Keratinocyte (primary cell): ENCODE measurements at regions not wholly inside any gene's neighbourhood (a gene's known extent, or its start where the extent isn't known, plus 50 kb on each side); places are given as distances from the start of the nearest gene placed in this dataset.

ENCODE experiments used
- EZH2 ChIP-seq: IDR thresholded peaks from one replicate; pipeline ENCODE4 v1.6.1; 2012; ENCODE audit warnings: inconsistent platforms, mild to moderate bottlenecking, low read length, moderate library complexity
- TF ChIP-seq, protein P1 (sequence below), 3 experiments: IDR thresholded peaks in 1 of 3; conservative IDR thresholded peaks in 1 of 3; optimal IDR thresholded peaks in 1 of 3; 2 replicates in 2 of 3; 3 replicates in 1 of 3; pipeline versions ENCODE3 to v1.5.1; 2011; ENCODE audit warnings: low read length in 3 of 3, mild to moderate bottlenecking in 3 of 3, moderate library complexity in 2 of 3, control low read depth in 1 of 3, inconsistent platforms in 1 of 3; ENCODE audit not compliant: insufficient read depth in 2 of 3; ENCODE audit errors: extremely low read depth in 1 of 3

GRCh38 chr2:58769111-58769863 lies 528.2 kb upstream of the FANCL start:
- TF ChIP-seq, protein P1, sequence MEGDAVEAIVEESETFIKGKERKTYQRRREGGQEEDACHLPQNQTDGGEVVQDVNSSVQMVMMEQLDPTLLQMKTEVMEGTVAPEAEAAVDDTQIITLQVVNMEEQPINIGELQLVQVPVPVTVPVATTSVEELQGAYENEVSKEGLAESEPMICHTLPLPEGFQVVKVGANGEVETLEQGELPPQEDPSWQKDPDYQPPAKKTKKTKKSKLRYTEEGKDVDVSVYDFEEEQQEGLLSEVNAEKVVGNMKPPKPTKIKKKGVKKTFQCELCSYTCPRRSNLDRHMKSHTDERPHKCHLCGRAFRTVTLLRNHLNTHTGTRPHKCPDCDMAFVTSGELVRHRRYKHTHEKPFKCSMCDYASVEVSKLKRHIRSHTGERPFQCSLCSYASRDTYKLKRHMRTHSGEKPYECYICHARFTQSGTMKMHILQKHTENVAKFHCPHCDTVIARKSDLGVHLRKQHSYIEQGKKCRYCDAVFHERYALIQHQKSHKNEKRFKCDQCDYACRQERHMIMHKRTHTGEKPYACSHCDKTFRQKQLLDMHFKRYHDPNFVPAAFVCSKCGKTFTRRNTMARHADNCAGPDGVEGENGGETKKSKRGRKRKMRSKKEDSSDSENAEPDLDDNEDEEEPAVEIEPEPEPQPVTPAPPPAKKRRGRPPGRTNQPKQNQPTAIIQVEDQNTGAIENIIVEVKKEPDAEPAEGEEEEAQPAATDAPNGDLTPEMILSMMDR (optimal IDR thresholded peaks at IDR 0.05 in 1 of 3, IDR thresholded peaks at IDR 0.05 in 1 of 3, conservative IDR thresholded peaks at IDR 0.05 in 1 of 3; ENCODE audit: extremely low read depth in 1 of 3, insufficient read depth in 2 of 3, low read length in 3 of 3) = no peak
- no peak for TF ChIP-seq EZH2
